A549 (cell line): ENCODE measurements at regions not wholly inside any gene's neighbourhood (a gene's known extent, or its start where the extent isn't known, plus 50 kb on each side); places are given as distances from the start of the nearest gene placed in this dataset.

ENCODE experiments used
- ATAC-seq, 2 experiments: fragments of 200-7000 bp in 1 of 2; fragments of >200 bp in 1 of 2; cut with Nextera tagmentation in 1 of 2; cut with Tn5 transposase in 1 of 2; 3 replicates each; pipeline versions ENCODE4 v1.8.0 to v1.9.1; 2018 to 2020; ENCODE audit warnings: mild to moderate bottlenecking in 1 of 2, moderate library complexity in 1 of 2
- CTCF ChIA-PET: fragments of 300-600 bp; sonication (Branson Sonifier 250); formaldehyde crosslinking; extraction: SDS; loops from one replicate; lab custom pipeline; 2021; ENCODE audit warnings: antibody characterized with exemption, inconsistent platforms; lab: Yijun Ruan, JAX
- POLR2A ChIA-PET: fragments of 350-600 bp; formaldehyde crosslinking; extraction: SDS; loops from one replicate; lab custom pipeline; 2021; ENCODE audit warnings: antibody characterized with exemption, inconsistent platforms; lab: Yijun Ruan, JAX
- DNase-seq, 2 experiments: peaks; one replicate each; pipeline versions ENCODE4 v3.0.0 to v3.0.0-alpha.2; 2011 to 2016; ENCODE audit warnings: low read depth in 1 of 2, low spot score in 1 of 2
- FAIRE-seq: peaks from 2 replicates; lab custom pipeline; 2011; peaks lifted over from hg19 to GRCh38; lab: Jason Lieb, UNC
- H3K27ac ChIP-seq, 2 experiments: fragments of >200 bp; sonication (Bioruptor Twin); formaldehyde crosslinking; 3 replicates each; pipeline ENCODE4 v1.5.1; 2016 to 2017
- H3K4me1 ChIP-seq: fragments of >200 bp; sonication (Bioruptor Twin); formaldehyde crosslinking; 3 replicates; pipeline ENCODE4 v1.6.1; 2016
- H3K4me2 ChIP-seq: fragments of >200 bp; sonication (Bioruptor Twin); formaldehyde crosslinking; 3 replicates; pipeline ENCODE4 v1.6.1; 2016
- H3K4me3 ChIP-seq: fragments of >200 bp; sonication (Bioruptor Twin); formaldehyde crosslinking; 3 replicates; pipeline ENCODE4 v1.5.1; 2016
- H3K9me3 ChIP-seq: fragments of >200 bp; sonication (Bioruptor Twin); formaldehyde crosslinking; 3 replicates; pipeline ENCODE4 v1.6.1; 2016
- FOSB ChIP-seq: fragments of 250-450 bp; sonication (Bioruptor Pico); IDR thresholded peaks from 2 replicates; pipeline ENCODE4 v1.5.0; 2020; ENCODE audit warnings: mild to moderate bottlenecking, moderate library complexity
- FOSL2 ChIP-seq, 2 experiments: fragments of 450-650 bp in 1 of 2; fragments of >200 bp in 1 of 2; sonication (Bioruptor Twin) in 1 of 2; formaldehyde crosslinking; IDR thresholded peaks; 2 replicates each; pipeline versions ENCODE4 v1.5.0 to v1.6.1; 2016 to 2020; ENCODE audit warnings: mild to moderate bottlenecking in 1 of 2, moderate library complexity in 1 of 2
- FOXS1 ChIP-seq: fragments of 250-450 bp; sonication (Bioruptor Pico); IDR thresholded peaks from 2 replicates; pipeline ENCODE4 v1.5.0; 2020; ENCODE audit warnings: mild to moderate bottlenecking, moderate library complexity
- HOXB5 ChIP-seq: fragments of 250-450 bp; sonication (Bioruptor Pico); IDR thresholded peaks from 2 replicates; pipeline ENCODE4 v1.5.0; 2020; ENCODE audit warnings: mild to moderate bottlenecking, moderate library complexity
- MAZ ChIP-seq: fragments of 150-350 bp; IDR thresholded peaks from 2 replicates; pipeline ENCODE4 v1.6.1; 2014; ENCODE audit warnings: antibody characterized with exemption, low read depth, low read length, borderline replicate concordance
- NPAS2 ChIP-seq: fragments of 250-450 bp; sonication (Bioruptor Pico); IDR thresholded peaks from 2 replicates; pipeline ENCODE4 v1.8.0; 2022; ENCODE audit warnings: mild to moderate bottlenecking, moderate library complexity, borderline replicate concordance
- PBX3 ChIP-seq: IDR thresholded peaks from 2 replicates; pipeline ENCODE4 v1.6.1; 2012
- PHF8 ChIP-seq: fragments of 200-600 bp; sonication (generic); IDR thresholded peaks from 2 replicates; pipeline ENCODE4 v1.6.1; 2016; ENCODE audit warnings: low read depth, mild to moderate bottlenecking, antibody characterized with exemption, moderate library complexity, borderline replicate concordance
- RAD21 ChIP-seq, 2 experiments: fragments of >200 bp in 1 of 2; sonication (Bioruptor Twin) in 1 of 2; formaldehyde crosslinking in 1 of 2; IDR thresholded peaks in 1 of 2; conservative IDR thresholded peaks in 1 of 2; 2 replicates in 1 of 2; 3 replicates in 1 of 2; pipeline ENCODE4 v1.6.1; 2012 to 2018; ENCODE audit warnings: inconsistent platforms in 1 of 2
- RCOR1 ChIP-seq: fragments of 150-350 bp; IDR thresholded peaks from 2 replicates; pipeline ENCODE4 v1.6.1; 2014; ENCODE audit warnings: antibody characterized with exemption, low read length, low read depth
- WGBS: methylation state at CpG from one replicate; pipeline ENCODE4 v1.1.6; 2017; ENCODE audit errors: missing lambda C conversion rate; 5-methylcytosine and 5-hydroxymethylcytosine counted together
- TF ChIP-seq, protein P1 (sequence below): fragments of 150-350 bp; IDR thresholded peaks from 2 replicates; pipeline ENCODE4 v1.6.1; 2014; ENCODE audit warnings: low read depth, mild to moderate bottlenecking, low read length
- TF ChIP-seq, protein P2 (sequence below): fragments of 250-450 bp; sonication (Bioruptor Pico); IDR thresholded peaks from 2 replicates; pipeline ENCODE4 v1.5.0; 2020; ENCODE audit warnings: low read depth, mild to moderate bottlenecking, moderate library complexity

DNA sequence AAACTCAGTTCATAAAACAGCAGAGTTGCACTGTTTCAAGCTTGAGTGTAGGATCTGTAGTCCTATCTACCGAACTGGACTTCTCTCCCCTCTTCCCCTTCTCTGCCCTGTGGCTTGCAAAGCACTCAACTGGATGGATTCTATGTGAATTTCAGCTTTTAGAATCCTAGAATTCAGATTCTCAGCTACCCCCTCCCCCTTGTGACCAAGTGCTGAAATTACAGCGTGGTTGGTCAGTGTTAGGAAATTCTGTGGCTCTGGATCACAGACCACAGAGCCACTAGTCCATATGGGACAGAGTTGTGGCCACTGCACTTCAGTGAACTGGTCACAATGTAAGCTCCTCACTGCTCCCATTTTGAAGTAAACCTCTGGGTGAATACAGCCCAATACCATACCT is 64.6 kb upstream of the TRPC5 start (continued):
- TF ChIP-seq, protein P1, sequence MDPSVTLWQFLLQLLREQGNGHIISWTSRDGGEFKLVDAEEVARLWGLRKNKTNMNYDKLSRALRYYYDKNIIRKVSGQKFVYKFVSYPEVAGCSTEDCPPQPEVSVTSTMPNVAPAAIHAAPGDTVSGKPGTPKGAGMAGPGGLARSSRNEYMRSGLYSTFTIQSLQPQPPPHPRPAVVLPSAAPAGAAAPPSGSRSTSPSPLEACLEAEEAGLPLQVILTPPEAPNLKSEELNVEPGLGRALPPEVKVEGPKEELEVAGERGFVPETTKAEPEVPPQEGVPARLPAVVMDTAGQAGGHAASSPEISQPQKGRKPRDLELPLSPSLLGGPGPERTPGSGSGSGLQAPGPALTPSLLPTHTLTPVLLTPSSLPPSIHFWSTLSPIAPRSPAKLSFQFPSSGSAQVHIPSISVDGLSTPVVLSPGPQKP, result no peak
- TF ChIP-seq FOSL2 (IDR thresholded peaks at IDR 0.05) (no peak), FOSL2 (CRISPR knock-in tag; IDR thresholded peaks at IDR 0.05) (no peak)
- TF ChIP-seq, all 56 proteins: peak for 2

- 5% methylated on average over 4 of the region's 4 CpGs for WGBS
- CTCF ChIA-PET, result no interaction called here
- DNase-seq, result no peak
- POLR2A ChIA-PET, result no interaction called here
- no peak for ATAC-seq
- Histone ChIP-seq H3K4me3 (no peak overlapping the region), H3K27ac (no peak overlapping the region), H3K9me3 (no peaks in the 10 kb centered on the region), H3K4me2 (no peak overlapping the region), H3K4me1 (no peaks in the 10 kb centered on the region)
- FAIRE-seq, result no peak
- TF ChIP-seq FOXS1 (no peak), PBX3 (no peak), RAD21 (conservative IDR thresholded peaks at IDR 0.05 in 1 of 2, IDR thresholded peaks at IDR 0.05 in 1 of 2) (no peak), RCOR1 (no peak), NPAS2 (CRISPR knock-in tag) (no peak), PHF8 (no peak), FOSB (CRISPR knock-in tag) (no peak), MAZ (no peak), HOXB5 (CRISPR knock-in tag) (no peak)
- TF ChIP-seq, protein P2, sequence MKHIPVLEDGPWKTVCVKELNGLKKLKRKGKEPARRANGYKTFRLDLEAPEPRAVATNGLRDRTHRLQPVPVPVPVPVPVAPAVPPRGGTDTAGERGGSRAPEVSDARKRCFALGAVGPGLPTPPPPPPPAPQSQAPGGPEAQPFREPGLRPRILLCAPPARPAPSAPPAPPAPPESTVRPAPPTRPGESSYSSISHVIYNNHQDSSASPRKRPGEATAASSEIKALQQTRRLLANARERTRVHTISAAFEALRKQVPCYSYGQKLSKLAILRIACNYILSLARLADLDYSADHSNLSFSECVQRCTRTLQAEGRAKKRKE (CRISPR knock-in tag), result no peak
Measured at GRCh38 chrX:112137276-112137675, 54.7 kb upstream of the TRPC5 start.
